Endothelial cell of umbilical vein (primary cell): ENCODE measurements at regions not wholly inside any gene's neighbourhood (a gene's known extent, or its start where the extent isn't known, plus 50 kb on each side); places are given as distances from the start of the nearest gene placed in this dataset.

Experiments used
- BruUV-seq: library from RNA; stranded (reverse); fragments of 400-500 nt; replicated peaks from 2 replicates; lab custom pipeline; 2021; lab: Mats Ljungman, UMichigan
- CTCF ChIA-PET: fragments of 300-600, 350-600 bp; sonication (Branson Sonifier 250); formaldehyde crosslinking; loops from one replicate; lab custom pipeline; 2021; ENCODE audit warnings: antibody characterized with exemption, inconsistent platforms; lab: Charles Lee
- POLR2A ChIA-PET: fragments of 300-600, 350-600 bp; sonication (Branson Sonifier 250); formaldehyde crosslinking; loops from one replicate; lab custom pipeline; 2021; ENCODE audit warnings: antibody characterized with exemption, inconsistent platforms; lab: Charles Lee
- DNase-seq: peaks from one replicate; pipeline ENCODE4 v3.0.0-alpha.2; 2011; ENCODE audit warnings: low read depth, low spot score
- FAIRE-seq: peaks from 2 replicates; lab custom pipeline; 2011; peaks lifted over from hg19 to GRCh38; lab: Jason Lieb, UNC
- H2AFZ ChIP-seq: 2 replicates; pipeline ENCODE4 v1.6.0; 2012; ENCODE audit warnings: low read depth, low read length, control low read depth, inconsistent platforms
- H3K27ac ChIP-seq: 2 replicates; pipeline ENCODE4 v1.5.1; 2011; ENCODE audit warnings: low read depth, mild to moderate bottlenecking, control low read depth, low read length, moderate library complexity; ENCODE audit not compliant: insufficient read depth
- H3K27me3 ChIP-seq, 2 experiments: 2 replicates each; pipeline versions ENCODE4 v1.6.0 to v1.6.1; 2011; ENCODE audit warnings: low read length in 2 of 2, mixed read lengths in 1 of 2; ENCODE audit not compliant: control insufficient read depth in 2 of 2, insufficient read depth in 2 of 2
- H3K36me3 ChIP-seq, 2 experiments: 2 replicates in 1 of 2; 3 replicates in 1 of 2; pipeline ENCODE4 v1.5.1; 2011; ENCODE audit warnings: low read length in 2 of 2, mild to moderate bottlenecking in 1 of 2, moderate library complexity in 1 of 2; ENCODE audit not compliant: control insufficient read depth in 2 of 2, insufficient read depth in 2 of 2; ENCODE audit errors: extremely low read depth in 1 of 2
- H3K4me1 ChIP-seq: 3 replicates; pipeline ENCODE4 v1.5.1; 2011; ENCODE audit warnings: mild to moderate bottlenecking, low read length; ENCODE audit not compliant: control insufficient read depth, insufficient read depth; ENCODE audit errors: extremely low read depth
- H3K4me2 ChIP-seq: 2 replicates; pipeline ENCODE4 v1.6.1; 2011; ENCODE audit warnings: low read length, control low read depth, mixed read lengths; ENCODE audit not compliant: insufficient read depth
- H3K4me3 ChIP-seq, 3 experiments: fragments of 200-600 bp in 1 of 3; sonication (generic), shearing (Covaris generic) in 1 of 3; replicated peaks in 1 of 3; 2 replicates each; pipeline ENCODE4 v1.5.1; 2011 to 2016; ENCODE audit warnings: control low read depth in 3 of 3, low read length in 3 of 3, mild to moderate bottlenecking in 2 of 3, inconsistent platforms in 1 of 3, low read depth in 1 of 3, moderate library complexity in 1 of 3; ENCODE audit not compliant: insufficient read depth in 1 of 3
- H3K79me2 ChIP-seq: 2 replicates; pipeline ENCODE4 v1.6.0; 2012; ENCODE audit warnings: low read length, inconsistent platforms; ENCODE audit not compliant: control insufficient read depth, insufficient read depth
- H3K9ac ChIP-seq: replicated peaks from 2 replicates; pipeline ENCODE3; 2011; ENCODE audit warnings: low read length, control low read depth; ENCODE audit not compliant: insufficient read depth; ENCODE audit errors: extremely low read depth
- H3K9me1 ChIP-seq: replicated peaks from 3 replicates; pipeline ENCODE4 v1.6.0; 2011; ENCODE audit warnings: mild to moderate bottlenecking, low read length; ENCODE audit not compliant: control insufficient read depth, insufficient read depth; ENCODE audit errors: extremely low read depth
- H3K9me3 ChIP-seq: replicated peaks from 2 replicates; pipeline ENCODE4 v1.5.1; 2012; ENCODE audit warnings: low read length, inconsistent platforms; ENCODE audit not compliant: control insufficient read depth, insufficient read depth
- H4K20me1 ChIP-seq: replicated peaks from 2 replicates; pipeline ENCODE3; 2011; ENCODE audit warnings: mild to moderate bottlenecking, low read length; ENCODE audit not compliant: control insufficient read depth, insufficient read depth; ENCODE audit errors: extremely low read depth
- EZH2 ChIP-seq: IDR thresholded peaks from 2 replicates; pipeline ENCODE4 v1.6.1; 2012; ENCODE audit warnings: borderline replicate concordance, low read depth, mild to moderate bottlenecking, moderate library complexity, low read length, inconsistent platforms; ENCODE audit not compliant: severe bottlenecking
- FOS ChIP-seq: IDR thresholded peaks from 2 replicates; pipeline ENCODE4 v1.6.1; 2011; ENCODE audit warnings: mild to moderate bottlenecking, low read length, moderate library complexity, borderline replicate concordance; ENCODE audit not compliant: insufficient read depth
- GATA2 ChIP-seq: IDR thresholded peaks from 2 replicates; pipeline ENCODE4 v1.7.0; 2011; ENCODE audit warnings: low read depth, mild to moderate bottlenecking, moderate library complexity, mixed read lengths, low read length; ENCODE audit not compliant: insufficient read length, insufficient read depth
- JUN ChIP-seq: IDR thresholded peaks from 2 replicates; pipeline ENCODE4 v1.6.1; 2011; ENCODE audit warnings: borderline replicate concordance, low read depth; ENCODE audit not compliant: insufficient read length, insufficient read depth
- MYC ChIP-seq: IDR thresholded peaks from one replicate; pipeline ENCODE4 v1.6.1; 2011; ENCODE audit warnings: mild to moderate bottlenecking, low read depth, low read length
- POLR2A ChIP-seq: IDR thresholded peaks from 2 replicates; pipeline ENCODE4 v1.6.1; 2012; ENCODE audit warnings: low read depth, mild to moderate bottlenecking, control low read depth, low read length
- POLR2AphosphoS5 ChIP-seq: IDR thresholded peaks from 2 replicates; pipeline ENCODE4 v1.6.1; 2012; ENCODE audit warnings: low read depth, mild to moderate bottlenecking, control low read depth, low read length, moderate library complexity; ENCODE audit not compliant: insufficient read depth
- dilution Hi-C: fragments of 300-500 bp; cut with MboI; formaldehyde crosslinking; loops from one replicate; pipeline ENCODE4 v1.15.0; 2019; ENCODE audit warnings: low sequenced_read_pairs; ENCODE audit not compliant: extremely low pct_ligation_motif_present
- intact Hi-C: fragments of 100-400 bp; cut with micrococcal nuclease; formaldehyde crosslinking; loops from one replicate; pipeline ENCODE4 v1.10.0; 2022
- TF ChIP-seq, protein P1 (sequence below): IDR thresholded peaks from 2 replicates; pipeline ENCODE4 v1.6.1; 2011; ENCODE audit not compliant: insufficient read depth, insufficient read length
- TF ChIP-seq, protein P2 (sequence below), 2 donors: IDR thresholded peaks; 1 replicate in 1 of 2; 2 replicates in 1 of 2; pipeline ENCODE4 v1.5.1; 2011; ENCODE audit warnings: low read length in 2 of 2, mild to moderate bottlenecking in 2 of 2, moderate library complexity in 2 of 2, control low read depth in 1 of 2, inconsistent platforms in 1 of 2, low read depth in 1 of 2; ENCODE audit not compliant: insufficient read depth in 1 of 2; ENCODE audit errors: extremely low read depth in 1 of 2

DNA sequence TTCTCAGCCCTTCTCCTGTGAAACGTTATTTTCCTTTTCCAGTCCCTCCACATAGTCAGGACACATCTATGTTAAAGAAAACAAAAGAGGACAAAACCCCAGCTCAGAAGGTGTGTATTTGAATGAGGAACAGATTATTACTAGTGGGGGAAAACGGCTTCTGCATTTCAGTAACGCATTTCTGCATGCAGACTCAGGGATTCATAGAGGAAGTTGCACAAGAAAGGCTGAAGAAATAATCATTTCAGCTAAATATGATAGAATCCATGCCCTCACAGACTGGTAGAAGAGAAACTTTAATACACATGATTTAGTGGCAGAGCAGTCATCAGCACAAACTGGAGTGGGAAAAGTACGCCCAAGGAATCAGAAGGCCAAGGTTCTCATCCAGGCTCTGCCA is 270.8 kb upstream of the FGF13 start:
- H3K4me3 ChIP-seq: no peak overlapping the region

More for the DNA sequence above, 270.8 kb upstream of the FGF13 start:
- DNase-seq: no peak
- Histone ChIP-seq H4K20me1 (no peaks in the 10 kb centered on the region), H3K9me3 (no peaks in the 10 kb centered on the region), H3K27ac (no peak overlapping the region), H3K9me1 (no peaks in the 10 kb centered on the region), H2AFZ (no peak overlapping the region), H3K4me2 (no peak overlapping the region), H3K79me2 (no peaks in the 10 kb centered on the region), H3K27me3 (no peaks in the 10 kb centered on the region), H3K9ac (no peak overlapping the region), H3K4me1 (no peaks in the 10 kb centered on the region), H3K36me3 (no peaks in the 10 kb centered on the region)
- ChIA-PET POLR2A (no interaction called here), CTCF (no interaction called here)
- intact Hi-C loops (no loop called here), dilution Hi-C loops (no loop called here)
- TF ChIP-seq EZH2: no peak
- TF ChIP-seq, protein P1, sequence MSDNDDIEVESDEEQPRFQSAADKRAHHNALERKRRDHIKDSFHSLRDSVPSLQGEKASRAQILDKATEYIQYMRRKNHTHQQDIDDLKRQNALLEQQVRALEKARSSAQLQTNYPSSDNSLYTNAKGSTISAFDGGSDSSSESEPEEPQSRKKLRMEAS: no peak
- no peak for TF ChIP-seq JUN
- no peak for TF ChIP-seq POLR2A
- no peak for TF ChIP-seq GATA2
- no peak for TF ChIP-seq MYC
- no peak for TF ChIP-seq FOS
- TF ChIP-seq, protein P2, sequence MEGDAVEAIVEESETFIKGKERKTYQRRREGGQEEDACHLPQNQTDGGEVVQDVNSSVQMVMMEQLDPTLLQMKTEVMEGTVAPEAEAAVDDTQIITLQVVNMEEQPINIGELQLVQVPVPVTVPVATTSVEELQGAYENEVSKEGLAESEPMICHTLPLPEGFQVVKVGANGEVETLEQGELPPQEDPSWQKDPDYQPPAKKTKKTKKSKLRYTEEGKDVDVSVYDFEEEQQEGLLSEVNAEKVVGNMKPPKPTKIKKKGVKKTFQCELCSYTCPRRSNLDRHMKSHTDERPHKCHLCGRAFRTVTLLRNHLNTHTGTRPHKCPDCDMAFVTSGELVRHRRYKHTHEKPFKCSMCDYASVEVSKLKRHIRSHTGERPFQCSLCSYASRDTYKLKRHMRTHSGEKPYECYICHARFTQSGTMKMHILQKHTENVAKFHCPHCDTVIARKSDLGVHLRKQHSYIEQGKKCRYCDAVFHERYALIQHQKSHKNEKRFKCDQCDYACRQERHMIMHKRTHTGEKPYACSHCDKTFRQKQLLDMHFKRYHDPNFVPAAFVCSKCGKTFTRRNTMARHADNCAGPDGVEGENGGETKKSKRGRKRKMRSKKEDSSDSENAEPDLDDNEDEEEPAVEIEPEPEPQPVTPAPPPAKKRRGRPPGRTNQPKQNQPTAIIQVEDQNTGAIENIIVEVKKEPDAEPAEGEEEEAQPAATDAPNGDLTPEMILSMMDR (IDR thresholded peaks at IDR 0.05; ENCODE audit: extremely low read depth in 1 of 2, insufficient read depth in 1 of 2, low read depth in 1 of 2, low read length in 2 of 2): no peak
- no peak for TF ChIP-seq POLR2AphosphoS5
- FAIRE-seq: no peak
- BruUV-seq: no TSS peak
